HG03039 (cell line): ENCODE measurements at regions not wholly inside any gene's neighbourhood (a gene's known extent, or its start where the extent isn't known, plus 50 kb on each side); places are given as distances from the start of the nearest gene placed in this dataset.

ENCODE experiments used
- ATAC-seq: cut with Tn5 transposase; IDR thresholded peaks from one replicate; pipeline ENCODE4 v1.9.1; 2021; ENCODE audit warnings: mild to moderate bottlenecking, moderate library complexity; ENCODE audit not compliant: unreplicated experiment

- no peak for ATAC-seq
Measured at GRCh38 chrX:107502316-107502715, 52.9 kb downstream of the FRMPD3 start.

GRCh38 chrX:107504006-107504405 lies 54.6 kb downstream of the FRMPD3 start:
- no peak for ATAC-seq

DNA sequence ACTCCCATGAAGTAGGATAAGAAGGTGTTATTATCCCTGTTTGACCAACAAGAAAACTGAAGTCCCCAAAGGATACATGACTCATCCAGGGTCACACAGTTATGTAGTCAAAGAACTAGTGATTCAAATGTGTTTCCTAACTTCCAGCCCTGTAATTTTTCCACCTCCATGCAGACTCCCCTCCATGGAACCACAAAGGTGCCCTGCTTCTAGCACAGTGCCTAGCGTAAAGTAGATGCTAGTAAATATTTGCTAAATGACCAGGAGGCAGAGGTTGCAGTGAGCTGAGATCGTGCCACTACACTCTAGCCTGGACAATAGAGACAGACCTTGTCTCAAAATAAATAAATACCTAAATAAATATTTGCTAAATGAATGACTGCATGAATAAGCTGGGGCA lies 55.8 kb downstream of the FRMPD3 start:
- ATAC-seq = no peak

DNA sequence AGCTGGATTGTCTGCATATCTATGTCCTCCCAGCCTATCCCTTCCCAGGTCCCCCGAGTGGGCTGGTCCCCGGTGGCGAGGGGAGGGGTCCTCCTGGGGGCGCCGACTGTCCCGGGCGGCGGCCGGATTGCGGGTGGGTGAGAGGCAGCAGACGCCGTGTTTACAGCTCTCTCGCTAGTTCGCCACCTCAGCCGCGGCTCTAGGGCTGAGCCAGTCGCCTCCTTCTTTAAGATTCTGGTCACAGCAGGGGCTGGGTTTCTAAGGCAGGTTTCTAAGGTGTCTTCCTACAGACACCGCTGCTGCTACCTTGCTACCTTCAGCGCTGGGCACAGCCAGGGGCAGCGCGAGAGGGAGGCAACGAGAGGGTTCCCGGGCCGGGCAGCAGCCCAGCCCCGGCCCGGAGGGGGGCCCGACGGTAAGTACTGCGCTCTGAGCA lies 57.2 kb downstream of the FRMPD3 start:
- ATAC-seq = no peak

- no peak for ATAC-seq
Measured at GRCh38 chrX:107507093-107507743, 57.8 kb downstream of the FRMPD3 start.

- no peak for ATAC-seq
Measured at GRCh38 chrX:107507744-107508117, 58.3 kb downstream of the FRMPD3 start.

GRCh38 chrX:107508925-107509324 lies 59.5 kb downstream of the FRMPD3 start:
- ATAC-seq = no peak

- ATAC-seq = no peak
Measured at GRCh38 chrX:107514944-107515343, 65.5 kb downstream of the FRMPD3 start.

- ATAC-seq = no peak
Measured at GRCh38 chrX:107521877-107522586, 72.6 kb downstream of the FRMPD3 start.

DNA sequence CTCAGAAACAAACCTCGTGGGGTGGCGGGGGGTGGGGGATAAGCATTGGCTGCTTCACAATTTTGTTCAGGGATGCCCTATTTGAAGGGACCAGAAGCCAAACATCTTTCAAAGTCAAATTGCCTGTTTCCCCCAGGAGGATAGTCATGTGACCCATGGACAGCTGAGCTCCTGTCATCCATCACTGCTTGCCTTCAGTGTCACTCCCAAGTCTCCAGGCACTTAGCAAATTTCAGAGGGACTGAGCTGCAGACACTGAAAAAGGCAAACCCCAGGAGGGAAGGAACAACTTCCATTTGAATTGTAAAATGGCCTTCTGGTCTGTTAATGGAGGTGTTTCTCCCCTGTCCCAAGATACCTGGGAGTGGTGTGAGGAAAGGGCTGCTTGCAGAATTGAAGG lies 73.4 kb downstream of the FRMPD3 start:
- no peak for ATAC-seq

- no peak for ATAC-seq
Measured at GRCh38 chrX:107526141-107526540, 76.7 kb downstream of the FRMPD3 start.

DNA sequence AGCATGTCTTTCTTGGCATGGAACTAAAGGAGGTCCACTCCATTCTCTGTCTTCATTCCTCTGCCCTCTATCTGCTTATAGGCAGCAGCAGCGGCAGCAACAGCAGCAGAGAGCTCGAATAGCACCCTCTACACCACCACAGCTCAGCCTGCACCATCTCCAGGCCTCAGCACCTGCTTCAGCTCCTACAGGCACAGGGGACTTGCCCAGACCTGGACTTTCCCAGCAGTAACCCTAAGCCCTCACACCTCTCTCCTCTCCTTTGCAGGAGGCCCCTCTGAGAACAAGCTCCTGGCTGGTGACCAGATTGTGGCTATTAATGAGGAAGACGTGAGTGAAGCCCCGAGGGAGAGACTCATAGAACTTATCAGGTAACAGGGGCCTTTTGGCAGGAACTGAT lies 80.7 kb downstream of the FRMPD3 start:
- no peak for ATAC-seq

GRCh38 chrX:107537815-107538214 lies 88.4 kb downstream of the FRMPD3 start:
- ATAC-seq = no peak

DNA sequence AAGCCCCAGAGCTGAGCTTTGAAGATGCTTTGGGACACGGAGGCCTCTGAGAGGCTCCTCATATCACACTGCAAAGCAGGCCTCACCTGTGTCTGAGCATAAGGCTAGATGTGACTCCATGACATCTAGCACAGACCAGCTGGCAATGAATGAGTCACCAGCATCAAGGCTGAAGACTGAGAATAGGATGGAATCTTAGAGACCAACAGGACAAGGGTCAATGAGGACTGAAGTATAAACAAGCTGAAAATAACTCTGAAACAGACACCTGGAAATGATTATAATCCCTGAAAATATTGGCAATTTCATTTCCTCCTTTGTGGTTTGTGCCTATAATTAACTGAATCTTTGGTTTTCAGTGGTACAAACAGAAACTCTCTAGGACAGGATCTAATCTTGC lies 87.1 kb upstream of the PRPS1 start:
- ATAC-seq = no peak

GRCh38 chrX:107542040-107542439 lies 86.3 kb upstream of the PRPS1 start:
- ATAC-seq = no peak

DNA sequence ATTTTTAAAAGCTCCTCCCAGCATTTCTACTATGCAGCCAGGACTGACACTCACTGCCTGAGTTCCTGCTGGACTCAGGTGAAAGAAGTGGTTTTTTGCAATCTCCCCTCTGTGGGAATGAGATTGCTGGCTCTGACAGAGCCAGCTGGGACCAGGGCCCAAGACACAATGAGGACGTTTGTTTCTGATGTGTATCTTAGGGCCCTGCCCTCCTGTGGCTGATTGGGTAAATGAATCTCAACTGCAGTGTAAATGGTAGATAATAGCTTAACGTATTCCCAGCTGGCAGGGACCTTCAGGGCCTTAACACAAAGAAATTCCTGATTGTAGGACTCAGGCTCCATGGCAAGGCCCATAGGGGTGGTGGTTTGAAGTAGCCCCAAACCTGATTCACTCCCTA lies 85.8 kb upstream of the PRPS1 start:
- ATAC-seq = no peak

- no peak for ATAC-seq
Measured at GRCh38 chrX:107547621-107548020, 80.7 kb upstream of the PRPS1 start.

DNA sequence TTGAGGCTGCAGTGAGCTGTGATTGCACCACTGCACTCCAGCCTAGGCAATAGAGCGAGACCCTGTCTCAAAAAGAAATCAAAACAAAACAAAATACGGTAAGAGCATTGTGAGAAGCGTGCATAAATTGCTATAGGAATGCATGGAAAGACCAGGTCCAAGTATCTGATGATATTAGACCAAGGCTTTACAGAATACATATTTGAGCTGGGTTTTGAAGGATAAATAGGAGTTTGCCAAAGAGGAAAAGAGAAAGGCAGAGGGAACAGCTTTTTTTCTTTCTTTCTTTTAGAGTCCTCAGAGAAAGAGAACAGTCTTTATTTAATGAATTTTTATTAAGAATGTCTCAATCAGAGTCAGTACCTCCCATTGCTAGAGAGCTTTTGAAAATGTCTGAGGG lies 79.5 kb upstream of the PRPS1 start:
- ATAC-seq = no peak

DNA sequence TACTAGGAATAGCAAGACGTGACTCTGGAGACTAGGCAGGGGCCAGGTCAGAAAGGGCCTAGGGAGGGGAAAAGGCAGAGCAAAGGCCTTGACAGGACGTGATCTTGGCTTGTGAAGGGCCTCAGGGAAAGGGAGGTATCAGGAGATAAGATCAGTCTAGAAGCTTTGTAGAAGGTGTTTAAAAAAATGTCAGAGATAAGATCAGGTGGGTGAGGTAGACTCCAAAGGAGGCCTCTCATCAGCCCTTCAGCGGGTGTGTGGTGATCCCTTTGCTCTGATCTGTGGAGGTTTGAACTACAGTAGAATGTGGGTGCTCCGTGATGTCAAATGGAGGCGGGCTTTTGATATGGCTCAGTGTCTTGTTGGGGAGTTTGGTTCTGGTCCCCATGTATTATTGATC lies 78.8 kb upstream of the PRPS1 start:
- ATAC-seq = no peak

DNA sequence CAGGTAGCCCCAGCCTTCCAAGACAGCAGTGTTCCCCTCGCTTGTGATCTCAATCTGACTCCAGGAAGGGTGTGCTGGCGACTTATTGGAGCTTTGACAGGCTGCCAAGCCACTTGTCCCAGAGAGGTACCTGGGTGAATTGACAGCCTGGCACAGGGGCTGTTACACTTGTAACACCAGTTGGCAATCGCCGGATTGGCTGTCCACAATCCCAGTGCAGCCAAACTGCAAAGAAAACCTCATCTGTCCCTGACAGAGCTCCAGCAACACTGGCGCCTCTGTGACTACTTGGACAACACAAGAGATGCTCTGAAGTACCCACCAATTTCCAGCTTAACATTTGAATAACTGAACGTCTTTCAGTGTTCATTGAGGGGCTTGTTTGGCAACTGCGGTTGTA lies 76.8 kb upstream of the PRPS1 start:
- no peak for ATAC-seq

DNA sequence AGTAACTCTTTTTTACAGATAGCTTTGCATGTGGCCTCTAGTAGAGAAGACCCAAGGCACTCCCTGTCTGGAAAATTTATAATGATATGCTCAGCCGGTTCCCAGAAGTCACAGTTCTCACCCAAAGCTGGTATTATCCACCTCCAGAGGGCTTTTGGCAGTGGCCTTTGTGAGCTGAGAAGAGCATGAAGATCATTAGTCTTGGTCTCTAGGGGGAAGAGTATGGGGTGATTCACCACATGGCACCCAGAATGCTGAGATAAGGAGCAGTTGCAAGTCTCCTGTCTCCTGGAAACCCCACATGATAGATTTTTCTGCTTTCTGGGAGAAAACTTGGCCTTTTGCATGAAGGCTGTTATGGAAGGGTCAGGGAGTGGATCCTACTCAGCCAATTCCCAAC lies 75.4 kb upstream of the PRPS1 start:
- no peak for ATAC-seq

GRCh38 chrX:107556967-107557366 lies 71.3 kb upstream of the PRPS1 start:
- ATAC-seq = no peak

GRCh38 chrX:107559506-107559905 lies 68.8 kb upstream of the PRPS1 start:
- ATAC-seq = no peak
